Heart left ventricle (tissue), 13 donors: ENCODE measurements at regions not wholly inside any gene's neighbourhood (a gene's known extent, or its start where the extent isn't known, plus 50 kb on each side); places are given as distances from the start of the nearest gene placed in this dataset.

Experiments used
- CTCF ChIP-seq, 12 donors: fragments of 200-600 bp; sonication (generic) in 4 of 12; IDR thresholded peaks; one replicate each; pipeline versions ENCODE4 v1.5.0 to v1.8.0; 2018 to 2022; ENCODE audit warnings: antibody characterized with exemption in 12 of 12, mild to moderate bottlenecking in 5 of 12
- POLR2A ChIP-seq, 2 donors: fragments of 450-650 bp; IDR thresholded peaks; one replicate each; pipeline ENCODE4 v1.6.1; 2017; ENCODE audit warnings: antibody characterized with exemption in 2 of 2, mild to moderate bottlenecking in 2 of 2, moderate library complexity in 2 of 2
- donor health status: ischemic (EF 13 %, LVEDD 7.1; RV severe dilation, severe dysfunction).
- donor health status: DM: no; HTN: yes; CAD: no.
- donor health status: DM: no; HTN: no; CAD: no.
- donor health status: ischemic (EF 25% LVEDD 6.9; RV normal size, moderate dysfunction).
- donor health status: ischemic (EF 25% LVEDD 5.7; RV mildly dilated, moderate dysfunction).
- donor health status: ischemic (EF 35%, LVEDD 5.7; RV mildly dilated, moderate dysfunction).
- donor health status: nonischemic (EF 11% LVEDD 7.7; RV severe dilation, severe dysfunction).
- donor health status: DM: yes; HTN: yes; CAD: no.
- donor health status: PGD.
- donor health status: ischemic (EF 29% LVEDD 5.4; RV normal size, mild dysfunction).
- donor health status: nonischemic (EF 23%, LVEDD 6.1; RV moderate dilation, normal function).

DNA sequence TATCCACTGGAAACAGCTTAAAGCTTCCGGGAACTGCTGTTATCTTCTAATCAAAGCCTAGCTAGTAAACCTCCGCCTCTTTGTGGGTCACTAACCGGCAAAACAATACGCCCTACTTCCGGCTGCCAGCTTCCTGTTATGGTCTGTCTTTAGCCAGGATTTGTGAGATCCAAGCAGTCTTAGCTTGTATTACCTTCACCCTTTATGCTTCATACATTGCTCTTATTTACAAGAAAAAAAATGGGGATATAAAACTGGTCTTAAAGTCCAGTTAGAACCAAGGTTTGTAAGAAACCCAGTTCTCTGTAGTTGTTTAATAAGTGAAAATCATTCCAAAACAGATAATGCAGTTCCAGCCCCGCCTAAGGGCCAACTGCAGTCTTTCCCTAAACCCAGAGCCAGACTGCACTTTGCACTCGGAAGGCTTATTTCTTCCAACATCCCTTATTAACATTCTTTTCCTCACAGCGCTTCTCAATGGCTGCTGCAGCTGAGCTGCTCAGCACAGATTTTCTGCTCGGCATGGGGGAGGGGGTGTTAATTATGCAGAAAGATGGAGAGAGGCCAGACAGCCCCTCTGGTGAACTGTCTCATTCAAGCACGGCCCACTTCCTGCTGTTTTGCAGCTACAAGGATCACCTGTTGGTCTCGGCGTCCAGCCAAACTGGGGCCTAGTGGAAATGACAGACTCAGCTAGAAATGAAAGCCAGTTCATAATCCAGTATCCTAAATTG is 368.4 kb downstream of the KLF12 start:
- TF ChIP-seq CTCF (IDR thresholded peaks at IDR 0.05) = no peak
- no peak for TF ChIP-seq POLR2A (IDR thresholded peaks at IDR 0.05)
